ENCODE measurements at regions not wholly inside any gene's neighbourhood (a gene's known extent, or its start where the extent isn't known, plus 50 kb on each side); places are given as distances from the start of the nearest gene placed in this dataset.
A peak's percentile ranks its signal among the peaks of the same experiment; 100 is the strongest.

DNA sequence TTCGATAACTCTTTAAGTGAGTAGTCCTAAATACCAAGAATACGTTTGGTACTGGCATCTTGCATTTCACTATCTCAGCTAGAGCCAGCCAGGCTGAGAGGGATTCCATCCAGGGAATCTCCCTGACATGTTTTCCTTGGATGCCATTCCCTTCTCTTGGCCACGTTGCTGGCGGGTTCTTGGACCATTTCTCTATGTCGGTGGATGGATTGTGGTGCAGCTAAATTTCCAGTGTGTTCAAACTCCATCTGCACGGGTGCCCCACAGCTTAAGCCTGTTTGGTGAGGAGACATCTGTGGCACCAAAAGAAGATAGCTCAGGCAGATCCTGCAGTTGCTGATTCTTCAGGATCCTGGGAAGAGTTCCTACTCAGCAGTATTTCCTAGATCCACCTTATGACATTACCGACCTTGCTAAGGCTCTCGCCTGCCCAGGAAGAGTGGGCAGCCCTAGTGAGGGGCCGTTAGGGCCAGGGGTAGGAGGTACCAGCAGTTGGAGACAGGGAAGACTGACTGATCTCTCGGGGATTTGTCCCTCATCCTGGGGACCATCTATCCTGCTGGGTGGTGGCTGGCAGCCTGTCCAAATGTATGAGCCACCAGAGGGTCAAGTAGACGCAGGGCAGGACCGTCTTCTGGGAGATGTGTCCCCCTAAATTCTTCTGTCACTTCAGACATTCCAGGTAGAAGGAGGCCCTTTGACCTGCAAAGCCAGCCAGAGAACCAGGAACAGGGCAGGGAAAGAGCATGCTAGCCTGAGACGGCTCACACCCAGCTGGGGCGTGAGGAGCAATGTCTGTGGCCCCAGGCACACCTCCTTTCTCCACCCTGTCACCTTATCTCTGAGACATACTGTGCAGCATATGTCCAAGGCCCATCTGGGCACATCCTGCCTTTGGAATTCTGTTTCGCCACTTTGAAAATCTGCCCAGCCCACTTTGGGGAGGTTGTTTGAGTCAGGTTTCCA, 72.6 kb upstream of the CAPRIN2 start:
- intact Hi-C loops (cut with DNase I), result no loop called here
- H3K27me3 ChIP-seq (ENCODE audit: control insufficient read depth, insufficient read depth, low read length), result no peaks in the 10 kb centered on the region
- DNase-seq (no peak), FAIRE-seq (no peak)
- H3K4me1 ChIP-seq (ENCODE audit: control insufficient read depth in 2 of 3, insufficient read depth in 2 of 3, low read depth in 1 of 3, low read length in 3 of 3), result no peaks in the 10 kb centered on the region
- TF ChIP-seq, protein P1, sequence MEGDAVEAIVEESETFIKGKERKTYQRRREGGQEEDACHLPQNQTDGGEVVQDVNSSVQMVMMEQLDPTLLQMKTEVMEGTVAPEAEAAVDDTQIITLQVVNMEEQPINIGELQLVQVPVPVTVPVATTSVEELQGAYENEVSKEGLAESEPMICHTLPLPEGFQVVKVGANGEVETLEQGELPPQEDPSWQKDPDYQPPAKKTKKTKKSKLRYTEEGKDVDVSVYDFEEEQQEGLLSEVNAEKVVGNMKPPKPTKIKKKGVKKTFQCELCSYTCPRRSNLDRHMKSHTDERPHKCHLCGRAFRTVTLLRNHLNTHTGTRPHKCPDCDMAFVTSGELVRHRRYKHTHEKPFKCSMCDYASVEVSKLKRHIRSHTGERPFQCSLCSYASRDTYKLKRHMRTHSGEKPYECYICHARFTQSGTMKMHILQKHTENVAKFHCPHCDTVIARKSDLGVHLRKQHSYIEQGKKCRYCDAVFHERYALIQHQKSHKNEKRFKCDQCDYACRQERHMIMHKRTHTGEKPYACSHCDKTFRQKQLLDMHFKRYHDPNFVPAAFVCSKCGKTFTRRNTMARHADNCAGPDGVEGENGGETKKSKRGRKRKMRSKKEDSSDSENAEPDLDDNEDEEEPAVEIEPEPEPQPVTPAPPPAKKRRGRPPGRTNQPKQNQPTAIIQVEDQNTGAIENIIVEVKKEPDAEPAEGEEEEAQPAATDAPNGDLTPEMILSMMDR (IDR thresholded peaks at IDR 0.05; ENCODE audit: borderline replicate concordance, extremely low read depth, insufficient read depth), result no peak
- no peak overlapping the region for H3K4me3 ChIP-seq (ENCODE audit: low read length in 3 of 3)
- H3K27ac ChIP-seq (ENCODE audit: low read depth in 2 of 2, low read length in 2 of 2), result no peak overlapping the region
- no peak overlapping the region for H3K9ac ChIP-seq (ENCODE audit: low read length in 3 of 3)
- H3K9me3 ChIP-seq (ENCODE audit: control insufficient read depth in 2 of 3, insufficient read depth in 1 of 3, low read length in 3 of 3), result no peaks in the 10 kb centered on the region
- H3K36me3 ChIP-seq (ENCODE audit: control insufficient read depth in 2 of 3, insufficient read depth in 3 of 3, low read length in 3 of 3), result no peaks in the 10 kb centered on the region

DNA sequence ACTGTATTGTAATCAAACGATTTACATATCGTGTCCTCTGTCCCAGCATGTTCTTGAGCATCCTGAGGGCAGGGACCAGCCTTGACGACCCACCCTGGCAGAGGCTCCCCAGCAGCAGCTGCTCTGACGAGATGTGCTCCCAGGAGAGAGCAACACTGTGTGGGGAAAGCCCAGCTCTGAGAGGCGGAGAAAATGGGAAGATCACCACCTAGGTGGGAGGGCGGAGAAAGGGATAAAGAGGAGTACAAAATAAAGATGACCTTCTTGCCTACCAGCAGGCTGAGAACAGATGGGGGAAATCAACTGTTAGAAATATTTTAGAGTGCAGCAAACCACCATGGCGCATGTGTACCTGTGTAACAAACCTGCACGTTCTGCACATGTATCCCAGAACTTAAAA, 71.5 kb upstream of the CAPRIN2 start:
- peaks cover 0 to 6% (median 3%) of the 10 kb centered on the region in 3 donors for H3K4me1 ChIP-seq (ENCODE audit: control insufficient read depth in 2 of 3, insufficient read depth in 2 of 3, low read depth in 1 of 3, low read length in 3 of 3)
- no peak for DNase-seq
- H3K4me3 ChIP-seq (ENCODE audit: low read length in 3 of 3), result no peak overlapping the region
- intact Hi-C loops (cut with DNase I), result no loop called here
- no peak overlapping the region for H3K9ac ChIP-seq (ENCODE audit: low read length in 3 of 3)
- H3K9me3 ChIP-seq (ENCODE audit: control insufficient read depth in 2 of 3, insufficient read depth in 1 of 3, low read length in 3 of 3), result no peaks in the 10 kb centered on the region
- TF ChIP-seq, protein P1 (IDR thresholded peaks at IDR 0.05; ENCODE audit: borderline replicate concordance, extremely low read depth, insufficient read depth), result no peak
- H3K27ac ChIP-seq (ENCODE audit: low read depth in 2 of 2, low read length in 2 of 2), result no peak overlapping the region
- no peaks in the 10 kb centered on the region for H3K27me3 ChIP-seq (ENCODE audit: control insufficient read depth, insufficient read depth, low read length)
- H3K36me3 ChIP-seq (ENCODE audit: control insufficient read depth in 2 of 3, insufficient read depth in 3 of 3, low read length in 3 of 3), result no peaks in the 10 kb centered on the region
- FAIRE-seq, result no peak

DNA sequence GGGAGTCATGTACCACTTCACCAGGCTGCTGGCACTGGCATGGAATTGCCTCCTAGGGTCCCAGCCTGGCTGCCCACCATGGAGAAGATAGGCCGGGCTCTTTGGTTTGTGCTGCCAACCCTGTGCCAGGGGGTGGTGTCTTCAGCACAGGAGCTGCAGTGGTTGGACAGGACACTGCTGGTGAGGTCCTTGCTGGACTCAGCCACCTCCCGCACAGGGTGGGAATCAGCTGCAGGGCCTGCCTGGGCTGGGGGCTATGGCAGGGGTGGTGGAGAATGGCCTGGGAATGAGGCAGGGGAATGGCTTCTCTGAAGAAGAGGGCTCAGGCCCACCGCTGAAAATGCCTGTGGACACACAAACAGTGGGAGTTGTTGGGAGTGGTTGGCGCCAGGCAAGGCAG, 70.6 kb upstream of the CAPRIN2 start:
- no peak overlapping the region for H3K4me3 ChIP-seq (ENCODE audit: low read length in 3 of 3)
- H3K9ac ChIP-seq (ENCODE audit: low read length in 3 of 3), result no peak overlapping the region
- peaks cover 0 to 6% (median 3%) of the 10 kb centered on the region in 3 donors for H3K4me1 ChIP-seq (ENCODE audit: control insufficient read depth in 2 of 3, insufficient read depth in 2 of 3, low read depth in 1 of 3, low read length in 3 of 3)
- no peak overlapping the region for H3K27ac ChIP-seq (ENCODE audit: low read depth in 2 of 2, low read length in 2 of 2)
- FAIRE-seq (no peak), DNase-seq (peak in 1 of 5 donors; percentile 63)
- intact Hi-C loops (cut with DNase I), result no loop called here
- no peaks in the 10 kb centered on the region for H3K27me3 ChIP-seq (ENCODE audit: control insufficient read depth, insufficient read depth, low read length)
- TF ChIP-seq, protein P1 (IDR thresholded peaks at IDR 0.05; ENCODE audit: borderline replicate concordance, extremely low read depth, insufficient read depth), result no peak
- no peaks in the 10 kb centered on the region for H3K36me3 ChIP-seq (ENCODE audit: control insufficient read depth in 2 of 3, insufficient read depth in 3 of 3, low read length in 3 of 3)
- no peaks in the 10 kb centered on the region for H3K9me3 ChIP-seq (ENCODE audit: control insufficient read depth in 2 of 3, insufficient read depth in 1 of 3, low read length in 3 of 3)

All from kidney (tissue), 13 donors.